NCI-H2171 treated with DMSO at 0.1 percent for 48 hours (cell line): ENCODE measurements at regions not wholly inside any gene's neighbourhood (a gene's known extent, or its start where the extent isn't known, plus 50 kb on each side); places are given as distances from the start of the nearest gene placed in this dataset.
A peak's percentile ranks its signal among the peaks of the same experiment; 100 is the strongest.

ENCODE experiments used
- DNase-seq: peaks from one replicate; lab custom pipeline; 2025; lab: John Stamatoyannopoulos, UW

DNA sequence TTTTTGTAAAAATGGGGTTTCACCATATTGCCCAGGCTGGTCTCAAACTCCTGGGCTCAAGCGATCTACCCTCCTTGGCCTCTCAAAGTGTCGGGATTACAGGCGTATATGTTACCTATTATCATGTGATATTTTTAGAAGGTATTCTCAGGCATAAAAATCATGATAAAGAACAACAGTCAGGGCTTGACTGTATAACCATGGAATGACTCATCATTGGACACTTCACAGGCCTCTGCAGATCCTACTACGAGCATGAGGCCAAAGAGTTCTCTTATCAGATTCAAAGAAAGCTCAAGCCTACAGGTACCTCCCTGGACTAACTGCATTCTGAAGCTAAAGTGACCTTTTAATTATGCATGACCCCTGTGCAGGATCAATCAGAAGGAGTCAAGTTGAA lies 91.7 kb upstream of the PRICKLE2 start:
- no peak for DNase-seq

DNA sequence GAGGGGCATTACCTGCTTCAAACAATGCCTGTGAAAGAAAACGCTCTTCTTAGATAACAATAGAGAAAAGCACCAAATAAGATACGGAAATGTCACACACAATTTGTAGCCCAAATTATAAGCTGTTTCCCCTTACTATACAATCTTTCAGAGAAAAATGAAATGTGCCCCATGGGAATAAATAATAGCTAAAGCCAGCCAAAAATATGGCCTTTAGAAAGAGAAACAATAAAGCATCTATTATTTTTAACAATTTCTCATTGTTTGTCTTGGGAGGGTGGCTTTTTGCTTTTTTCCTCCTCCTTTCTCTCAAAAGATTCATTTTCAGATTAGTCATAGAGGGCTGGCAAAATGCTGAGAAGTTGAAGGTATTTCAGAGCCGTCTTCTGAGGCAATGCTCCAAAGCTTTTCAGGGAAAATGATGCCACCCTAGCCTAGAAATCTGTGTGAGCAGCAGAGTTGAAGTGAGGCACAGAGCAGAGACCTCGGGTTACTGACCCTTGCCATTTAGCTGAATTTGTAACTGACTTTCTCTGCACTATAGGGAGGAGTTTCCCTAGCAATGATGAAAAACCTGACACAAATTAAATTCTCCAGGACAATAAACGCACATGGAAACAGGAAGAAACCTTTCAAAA lies 86.3 kb upstream of the PRICKLE2 start:
- DNase-seq: no peak

DNA sequence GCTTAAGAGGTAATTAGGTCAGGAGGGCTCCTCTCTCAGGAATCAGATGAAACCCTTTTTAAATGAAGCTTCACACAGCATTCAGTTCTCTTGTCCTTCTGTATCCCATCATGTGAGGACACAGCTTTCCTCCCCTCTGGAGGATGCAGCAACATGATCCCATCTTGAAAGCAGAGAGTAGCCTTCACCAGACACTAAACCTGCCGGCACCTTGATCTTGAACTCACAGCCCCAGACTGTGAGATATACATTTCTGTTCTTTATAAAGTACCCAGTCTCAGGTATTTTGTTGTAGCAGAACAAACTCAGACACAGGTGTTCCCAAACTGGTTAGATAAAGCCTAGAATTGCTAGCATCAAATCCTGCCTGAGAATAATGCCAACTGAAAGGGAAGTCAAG lies 83.7 kb upstream of the PRICKLE2 start:
- no peak for DNase-seq

DNA sequence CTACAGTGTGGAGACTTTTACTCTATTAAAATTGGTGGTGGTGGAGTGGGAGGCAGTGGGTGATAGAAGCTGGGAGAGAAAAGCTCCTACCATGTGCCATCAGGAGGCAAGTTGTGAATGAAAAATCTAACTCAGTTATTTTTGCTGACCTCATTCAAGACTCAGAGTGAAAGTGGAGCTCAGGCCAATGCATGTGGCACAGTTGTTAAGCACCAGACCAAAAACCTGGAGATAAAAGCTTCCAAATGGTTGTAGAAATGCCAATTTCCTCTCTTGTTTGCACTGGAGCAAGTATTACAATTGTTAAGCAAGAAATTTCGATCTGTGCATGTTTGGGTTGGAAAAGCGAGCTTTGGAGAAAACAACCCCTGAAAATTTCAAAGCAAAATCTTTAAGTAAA lies 81.5 kb upstream of the PRICKLE2 start:
- DNase-seq: no peak

DNA sequence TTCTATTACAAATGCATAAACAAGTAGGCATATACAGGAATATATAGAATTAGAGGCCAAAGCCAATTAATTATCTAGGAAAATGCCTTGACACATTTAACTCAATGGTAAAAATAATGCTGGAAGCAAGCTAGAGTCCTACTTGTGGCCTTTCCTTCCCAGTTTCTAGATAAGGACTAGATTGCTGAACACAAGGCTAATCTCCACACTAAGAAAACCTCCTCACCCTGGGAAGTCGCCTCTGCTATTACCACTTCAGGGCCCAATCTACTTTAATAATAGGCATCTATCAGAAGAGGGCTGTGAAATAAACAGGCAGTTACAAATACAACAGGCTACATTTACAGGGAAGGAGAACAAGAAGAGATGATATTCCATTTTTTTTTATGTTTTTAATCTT lies 80.5 kb upstream of the PRICKLE2 start:
- no peak for DNase-seq

DNA sequence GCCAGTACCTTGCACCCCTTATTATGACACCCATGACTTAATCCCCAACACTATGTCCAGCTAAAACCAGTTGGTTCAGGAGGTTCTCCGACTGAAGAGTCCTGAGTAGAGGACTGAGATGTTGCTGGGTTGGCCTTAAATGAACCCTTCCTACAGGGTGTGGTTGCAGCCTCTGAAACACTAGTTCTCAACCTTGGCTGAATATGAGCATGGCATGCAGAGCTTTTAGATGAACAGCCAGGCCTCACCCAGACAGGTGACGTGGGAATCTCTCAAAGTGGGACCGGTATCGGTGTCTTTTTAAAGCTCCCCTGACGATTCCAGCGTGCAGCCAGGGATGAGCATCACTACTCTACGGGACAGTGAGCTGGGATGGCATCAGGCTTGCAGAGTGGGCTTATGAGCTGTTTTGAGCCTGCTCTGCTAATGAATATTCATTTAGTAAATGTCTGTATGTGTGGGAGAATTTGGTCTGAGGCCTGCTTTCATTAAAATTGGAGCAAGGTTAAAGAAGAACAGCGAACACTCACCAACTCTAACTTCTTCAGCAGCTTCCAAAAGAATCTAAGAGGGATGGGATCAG lies 79.7 kb upstream of the PRICKLE2 start:
- no peak for DNase-seq

DNA sequence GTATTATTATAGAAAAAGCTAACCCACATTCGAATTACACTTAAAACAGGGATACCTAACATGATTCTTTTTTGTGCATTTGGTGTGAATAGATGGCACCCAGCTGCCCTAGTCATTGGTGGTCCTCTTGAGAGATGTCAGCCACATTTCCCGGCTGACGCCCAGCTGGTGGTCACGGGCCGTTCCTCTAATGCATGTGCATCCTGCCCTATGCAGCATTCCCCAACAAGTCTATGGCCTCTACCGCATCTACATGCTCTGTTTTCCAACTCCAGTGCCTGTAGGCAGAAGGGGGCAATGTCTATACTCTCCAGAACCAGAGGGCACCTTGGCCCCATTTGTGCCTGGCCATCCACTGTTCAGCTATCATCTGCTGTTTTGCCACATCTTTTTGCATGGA lies 78.6 kb upstream of the PRICKLE2 start:
- no peak for DNase-seq

DNA sequence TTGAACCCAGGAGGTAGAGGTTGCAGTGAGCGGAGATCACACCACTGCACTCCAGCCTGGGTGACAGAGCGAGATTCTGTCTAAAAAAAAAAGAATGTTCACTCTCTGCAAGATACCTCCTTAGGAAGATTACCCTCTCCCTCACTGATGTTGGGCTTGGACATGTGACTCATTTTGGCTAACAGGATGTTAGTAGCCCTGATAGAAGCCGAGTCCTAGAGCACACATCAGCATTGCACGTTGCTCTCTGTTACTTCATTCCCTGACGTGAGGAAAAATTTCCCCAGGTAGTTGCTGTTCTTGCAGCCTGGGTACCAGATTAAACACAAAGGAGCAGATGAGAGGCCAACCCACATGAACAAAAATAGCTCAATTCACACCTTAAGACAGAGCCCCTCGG lies 78.1 kb upstream of the PRICKLE2 start:
- no peak for DNase-seq

DNA sequence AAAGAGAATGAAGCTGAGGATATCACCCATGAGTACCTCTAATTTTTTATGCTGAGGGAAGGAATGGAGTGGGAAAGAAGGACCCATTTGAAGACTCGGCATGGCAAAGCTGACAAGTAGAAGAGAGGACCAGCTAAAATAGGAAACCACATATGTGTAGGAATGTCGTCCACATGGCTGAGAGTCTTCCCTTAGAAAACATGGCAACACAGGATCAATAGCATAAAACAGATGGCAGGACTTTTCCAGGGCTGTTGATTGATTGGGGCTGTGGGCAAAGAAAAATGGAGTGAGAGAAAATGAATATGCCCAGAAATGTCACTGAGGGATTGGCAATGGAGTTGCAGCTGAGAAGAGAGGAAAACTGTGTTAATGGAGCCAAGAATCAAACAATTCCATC lies 76.2 kb upstream of the PRICKLE2 start:
- no peak for DNase-seq

DNA sequence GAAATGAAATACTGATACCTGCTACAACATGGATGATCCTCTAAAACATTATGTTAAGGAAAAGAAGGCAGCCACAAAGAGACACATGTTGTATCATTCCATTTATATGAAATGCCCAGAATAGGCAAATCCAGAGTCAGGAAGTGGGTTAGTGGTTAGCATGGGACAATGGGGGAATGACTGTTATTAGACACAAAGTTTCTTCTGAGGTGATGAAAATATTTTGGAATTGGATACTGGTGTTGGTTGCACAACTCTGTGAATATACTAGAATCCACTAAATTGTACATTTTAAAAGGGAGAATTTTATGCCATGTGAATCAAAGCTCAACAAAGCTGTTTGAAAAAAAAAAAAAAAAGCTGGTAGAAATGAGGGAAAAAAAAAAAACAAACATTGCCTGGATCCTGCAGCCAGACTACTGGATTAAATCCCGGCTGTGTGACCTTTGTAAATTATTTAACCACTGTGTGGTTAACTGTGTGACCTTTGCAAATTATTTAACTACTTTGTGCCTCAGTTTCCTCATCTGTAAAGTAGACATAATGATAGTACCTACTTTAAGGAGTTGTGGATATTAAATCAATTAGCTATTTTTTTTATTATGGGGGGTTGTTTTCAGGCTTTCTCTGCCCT lies 75.6 kb upstream of the PRICKLE2 start:
- DNase-seq: no peak

DNA sequence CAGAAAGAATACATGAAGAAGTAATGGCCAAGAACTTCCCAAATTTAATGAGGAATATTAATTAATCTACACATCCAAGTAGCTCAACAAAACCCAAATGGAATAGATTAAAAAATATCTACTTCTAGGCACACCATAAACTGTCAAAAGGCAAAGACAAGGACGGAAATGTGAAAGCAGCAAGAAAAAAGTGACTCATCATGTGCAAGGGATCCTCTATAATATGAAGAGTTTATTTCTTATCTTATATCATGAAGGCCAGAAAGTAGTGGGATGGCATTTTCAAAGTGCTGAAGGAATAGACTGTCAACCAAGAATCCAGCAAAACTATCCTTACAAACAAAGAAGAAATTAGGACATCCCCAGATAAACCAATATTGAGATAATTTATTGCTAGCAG lies 73.9 kb upstream of the PRICKLE2 start:
- no peak for DNase-seq

DNA sequence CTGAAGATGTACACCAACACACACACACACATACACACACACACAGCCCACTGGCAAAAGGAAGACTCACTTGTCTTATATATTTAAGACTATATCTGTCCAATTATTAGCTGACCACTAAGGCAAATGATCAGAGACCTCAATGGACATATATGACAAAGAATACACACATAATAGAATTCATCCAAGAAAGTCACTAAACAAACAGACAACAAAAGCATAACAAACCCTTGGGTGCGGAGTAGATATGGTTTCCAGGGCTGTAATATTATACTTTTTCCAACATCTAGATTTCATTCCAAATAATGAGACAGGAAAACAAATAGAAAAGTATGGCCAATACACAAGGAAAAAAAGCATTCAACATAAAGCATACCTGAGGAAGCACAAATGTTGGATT lies 72.3 kb upstream of the PRICKLE2 start:
- no peak for DNase-seq

DNA sequence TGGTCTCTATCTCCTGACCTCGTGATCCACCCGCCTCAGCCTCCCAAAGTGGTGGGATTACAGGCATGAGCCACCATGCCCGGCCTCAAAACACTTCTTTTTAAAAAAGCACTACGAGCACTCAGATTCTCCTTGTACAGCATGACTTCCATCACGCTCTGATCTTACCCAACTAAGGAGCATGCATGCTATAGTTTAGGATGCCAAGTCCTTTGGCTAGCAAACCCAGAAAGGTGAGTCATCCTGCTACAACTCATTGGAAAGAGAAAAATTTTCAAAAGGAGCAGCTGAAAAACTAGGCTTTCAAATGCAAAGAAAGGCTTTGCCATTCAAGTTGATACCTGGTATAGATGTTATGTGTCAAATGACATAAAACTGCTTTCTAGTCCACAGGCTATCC lies 70.3 kb upstream of the PRICKLE2 start:
- DNase-seq: no peak

DNA sequence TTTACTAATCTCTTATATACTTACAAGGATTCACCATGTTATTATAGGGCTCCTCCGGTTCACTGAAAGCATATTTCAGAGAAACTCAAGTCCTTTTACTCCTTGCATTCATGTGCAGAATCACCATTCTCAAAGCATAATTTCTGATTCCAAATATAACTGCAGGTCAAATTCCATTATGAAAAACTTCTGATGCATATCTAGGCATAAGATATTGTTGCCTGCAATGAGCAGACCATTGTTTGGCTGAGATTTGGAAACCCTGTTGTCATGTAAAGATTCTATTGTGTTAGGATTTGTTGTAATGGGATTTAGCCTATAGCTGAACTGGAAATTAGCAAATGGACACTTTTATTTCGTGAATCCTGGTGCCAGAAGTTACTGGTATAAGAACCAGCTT lies 69.5 kb upstream of the PRICKLE2 start:
- no peak for DNase-seq

DNA sequence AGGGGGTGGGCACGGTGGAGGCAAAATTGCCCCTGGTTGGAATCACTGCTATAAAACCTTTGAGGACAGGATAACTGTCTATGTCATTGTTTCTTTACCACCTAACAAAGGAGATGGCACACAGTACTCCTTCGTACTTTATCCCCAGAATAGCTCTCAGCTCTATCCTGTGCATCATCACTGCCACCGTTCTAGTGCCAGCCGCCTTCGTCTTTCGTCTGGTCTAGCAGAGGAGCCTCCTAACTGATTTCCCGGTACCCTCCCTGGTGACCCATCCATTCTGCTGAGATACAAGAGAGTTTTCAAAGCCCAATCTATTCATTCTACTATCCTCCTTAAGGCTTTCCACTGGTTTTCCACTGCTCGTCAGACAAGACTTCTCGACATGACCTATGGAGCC lies 67.9 kb upstream of the PRICKLE2 start:
- DNase-seq: no peak

DNA sequence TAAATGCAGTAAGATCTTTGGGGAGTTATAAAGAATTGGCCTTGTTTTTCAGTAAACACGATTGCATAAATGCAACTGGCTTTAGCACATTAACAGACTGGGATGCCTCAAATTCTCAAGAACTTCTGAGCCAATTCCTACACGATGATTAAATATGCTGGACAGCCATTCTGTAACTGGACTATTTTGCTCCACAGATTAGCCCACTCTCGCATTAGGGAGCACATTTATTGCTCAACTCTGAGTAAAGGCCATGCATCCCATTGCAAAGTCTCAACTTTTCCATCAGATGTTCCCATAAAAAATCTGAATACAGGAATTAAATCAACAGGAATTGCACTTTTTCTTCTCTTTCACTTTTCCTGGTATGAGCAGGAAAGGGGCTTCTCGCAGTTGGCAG lies 66.7 kb upstream of the PRICKLE2 start:
- DNase-seq: no peak

DNA sequence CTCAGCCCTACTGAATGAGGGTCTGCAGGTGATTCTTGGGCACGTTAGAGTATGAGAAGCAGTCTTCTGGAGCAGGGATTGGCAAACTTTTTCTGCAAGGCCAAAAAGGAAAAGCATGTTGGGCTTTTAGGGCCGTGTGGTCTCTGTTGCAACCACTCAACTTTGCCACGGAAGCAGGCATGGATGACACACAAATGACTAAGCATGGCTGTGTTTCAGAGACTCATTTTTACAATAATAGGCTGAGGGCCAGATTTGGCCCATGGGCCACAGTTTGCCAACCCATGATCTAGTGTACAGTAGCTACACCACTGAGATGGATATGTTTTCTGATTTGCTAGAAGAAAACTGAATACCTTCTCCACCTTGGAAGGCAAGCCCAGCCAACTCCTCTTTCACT lies 66.1 kb upstream of the PRICKLE2 start:
- DNase-seq: no peak

DNA sequence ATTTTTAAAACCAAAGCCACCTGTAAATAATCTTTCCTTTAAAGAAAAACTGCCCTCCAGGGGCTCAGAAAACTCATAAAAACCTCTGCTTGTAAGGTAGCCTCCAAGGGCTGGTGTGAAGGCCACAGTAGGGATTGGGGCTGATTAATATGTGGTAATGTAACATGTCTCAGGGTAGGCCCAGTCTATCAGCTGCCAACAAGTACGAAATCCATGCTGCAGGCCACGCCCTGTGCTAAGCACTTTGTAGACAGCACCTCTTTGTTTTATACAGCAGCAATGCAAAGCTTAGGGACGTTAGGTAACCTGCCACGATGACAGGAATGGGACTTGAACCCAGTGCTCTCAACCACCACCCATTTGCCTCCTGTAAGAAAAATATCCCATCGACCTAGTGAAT lies 65.6 kb upstream of the PRICKLE2 start:
- DNase-seq: no peak

DNA sequence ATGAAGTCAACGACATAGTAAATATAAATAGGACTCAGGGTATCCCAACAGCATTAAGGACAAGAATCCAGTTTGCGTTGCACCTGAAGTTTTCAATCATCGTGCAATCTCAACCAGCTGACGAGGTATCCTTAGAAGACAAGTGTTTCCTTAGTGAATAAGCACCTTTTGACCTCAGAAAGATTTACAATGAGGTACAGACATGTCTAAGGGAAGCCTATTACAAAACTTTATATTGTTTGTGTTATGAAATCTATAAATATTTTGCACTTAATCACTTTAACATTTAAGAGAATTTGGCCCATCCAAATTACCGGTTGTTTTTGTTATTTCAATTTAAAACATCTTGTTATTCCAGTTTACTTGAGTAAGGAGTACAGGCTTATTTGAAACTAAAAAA lies 64.9 kb upstream of the PRICKLE2 start:
- DNase-seq: no peak

DNA sequence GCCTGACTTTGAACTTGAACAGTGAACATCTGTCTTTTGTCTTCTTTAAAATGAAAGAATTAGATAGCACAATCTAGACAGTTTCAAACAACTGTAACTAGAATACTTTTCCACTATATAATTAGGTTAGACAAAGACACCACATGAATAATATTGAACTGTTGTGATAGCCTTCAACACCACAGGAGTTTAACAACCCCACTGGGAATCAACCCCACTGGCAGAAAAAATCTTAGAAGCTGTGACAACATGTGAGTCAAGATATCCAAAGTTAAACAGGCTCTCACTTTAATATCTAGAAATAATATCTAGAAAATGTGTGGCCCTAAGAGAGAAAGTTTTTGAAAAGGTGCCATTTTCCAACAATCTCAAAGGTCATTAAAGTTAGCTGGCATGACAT lies 64.4 kb upstream of the PRICKLE2 start:
- no peak for DNase-seq

DNA sequence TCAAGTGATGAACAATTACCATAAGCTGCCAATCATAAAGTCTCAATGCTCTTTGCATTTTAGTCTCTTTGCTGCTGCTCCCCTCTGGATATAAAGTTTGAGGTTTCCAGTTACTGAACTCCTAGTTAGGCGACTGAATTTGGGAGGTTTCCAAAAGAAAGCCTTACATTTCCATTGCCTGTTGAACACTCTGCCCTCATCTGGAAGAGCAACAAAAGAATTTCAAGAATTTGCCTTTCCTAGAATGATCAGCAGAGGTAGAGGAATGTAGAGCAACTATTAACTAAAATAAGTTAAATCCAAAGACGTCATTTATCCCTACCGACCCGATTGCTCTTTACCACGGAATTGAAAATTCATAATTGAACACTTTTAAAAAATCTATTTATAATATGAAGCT lies 53.4 kb upstream of the PRICKLE2 start:
- DNase-seq: no peak

DNA sequence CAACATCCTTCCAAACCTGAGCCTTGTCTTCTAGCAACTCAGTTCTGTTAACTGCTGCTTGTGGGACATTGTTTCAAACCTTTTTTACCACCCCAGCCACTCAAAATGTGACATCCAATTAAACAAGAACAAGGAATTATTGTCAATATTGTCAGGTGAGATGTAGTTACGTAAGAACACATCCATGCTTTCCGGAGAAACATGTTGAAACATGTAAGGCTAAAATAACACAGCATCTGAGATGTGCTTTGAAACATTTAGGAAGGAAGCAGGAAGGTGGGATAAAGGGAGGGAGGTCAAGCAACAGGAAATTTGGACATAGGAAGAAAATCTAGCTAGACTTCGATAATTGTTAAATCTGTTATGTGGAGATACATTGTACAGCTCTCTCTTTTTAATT lies 50.9 kb upstream of the PRICKLE2 start:
- peak; percentile 29 for DNase-seq
